ENCODE measurements at regions not wholly inside any gene's neighbourhood (a gene's known extent, or its start where the extent isn't known, plus 50 kb on each side); places are given as distances from the start of the nearest gene placed in this dataset.
"Not testable (repeated sequence)": the region's sequence is repeated elsewhere in the genome, so short reads cannot be mapped to it uniquely, and the experiment has no call there.

DNA sequence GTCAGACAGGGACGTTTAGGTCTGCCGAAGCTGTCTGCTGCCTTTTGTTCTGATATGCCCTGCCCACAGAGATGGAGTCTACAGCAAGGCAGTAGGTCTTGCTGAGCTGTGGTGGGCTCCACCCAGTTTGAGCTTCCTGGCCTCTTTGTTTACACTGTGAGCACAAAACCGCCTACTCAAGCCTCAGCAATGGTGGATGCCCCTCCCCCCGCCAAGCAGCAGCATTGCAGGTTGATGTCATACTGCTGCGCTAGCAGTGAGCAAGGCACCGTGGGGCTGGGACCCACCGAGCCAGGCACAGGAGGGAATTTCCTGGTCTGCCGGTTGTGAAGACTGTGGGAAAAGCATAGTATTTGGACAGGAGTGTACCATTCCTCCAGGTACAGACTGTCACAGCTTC is 233.1 kb downstream of the ATPSCKMT start:
- POLR2A ChIA-PET; H3K27me3 ChIP-seq (ENCODE audit: control insufficient read depth in 1 of 2, insufficient read depth in 2 of 2, low read length in 2 of 2); in situ Hi-C loops (cut with HindIII; ENCODE audit: extremely low pct_ligation_motif_present, low pct_unique_long_range_greater_than_20kb); H3K4me1 ChIP-seq (ENCODE audit: insufficient read depth, low read length); ATAC-seq; H3K4me3 ChIP-seq (replicated peaks in 1 of 3; ENCODE audit: insufficient read depth in 1 of 3, low read depth in 2 of 3, low read length in 3 of 3); CTCF ChIA-PET (ENCODE audit: low intra/inter-chr PET ratio, low total read pairs); FAIRE-seq; intact Hi-C loops (cut with micrococcal nuclease; ENCODE audit: unreplicated experiment); H3K79me2 ChIP-seq (ENCODE audit: insufficient read depth, low read length); H3K9me3 ChIP-seq (ENCODE audit: low read length); H3K27ac ChIP-seq (ENCODE audit: extremely low read length, insufficient read depth, low read length); BruUV-seq (replicated peaks); H4K20me1 ChIP-seq (ENCODE audit: insufficient read depth, low read length); H3K36me3 ChIP-seq (replicated peaks in 1 of 2; ENCODE audit: control insufficient read depth in 1 of 2, insufficient read depth in 2 of 2, low read length in 2 of 2); H2AFZ ChIP-seq (ENCODE audit: low read length); H3K9ac ChIP-seq (ENCODE audit: insufficient read depth, low read depth, low read length); TF ChIP-seq FOXA1 (IDR thresholded peaks at IDR 0.05): not testable (repeated sequence)
- 0 out of 2 replicates have a peak, but pooled peaks have one; percentile 18 for TF ChIP-seq FOSL2 (CRISPR knock-in tag; IDR thresholded peaks at IDR 0.05)
- TF ChIP-seq ZNF331 (CRISPR knock-in tag; IDR thresholded peaks at IDR 0.05): peak; percentile 65
- peak; percentile 32; the same call in 1 of the 2 replicates for TF ChIP-seq FOXA3 (CRISPR knock-in tag; IDR thresholded peaks at IDR 0.05)
- peak; percentile 79; the same call in 1 of the 2 replicates for TF ChIP-seq ZNF281 (CRISPR knock-in tag; IDR thresholded peaks at IDR 0.05; ENCODE audit: borderline replicate concordance)
- 0 out of 2 replicates have a peak, but pooled peaks have one; percentile 41 for TF ChIP-seq CBX5 (CRISPR knock-in tag; IDR thresholded peaks at IDR 0.05; ENCODE audit: borderline replicate concordance)
- TF ChIP-seq FOXA1 (CRISPR knock-in tag; IDR thresholded peaks at IDR 0.05): 0 out of 2 replicates have a peak, but pooled peaks have one; percentile 63
- TF ChIP-seq ARID5B (CRISPR knock-in tag; IDR thresholded peaks at IDR 0.05): 0 out of 2 replicates have a peak, but pooled peaks have one; percentile 13
- DNase-seq (ENCODE audit: low spot score): peak; percentile 11
- 4% methylated on average over 3 of the region's 8 CpGs for WGBS (ENCODE audit: low lambda C conversion rate)
- peak overlapping the region; percentile 23; the same call in 1 of the 2 replicates for H3K4me2 ChIP-seq (ENCODE audit: low read depth, low read length)

GRCh38 chr5:10015681-10016080 is 234.0 kb downstream of the ATPSCKMT start:
- H3K9ac ChIP-seq (ENCODE audit: insufficient read depth, low read depth, low read length); H3K4me1 ChIP-seq (ENCODE audit: insufficient read depth, low read length); H3K36me3 ChIP-seq (replicated peaks in 1 of 2; ENCODE audit: control insufficient read depth in 1 of 2, insufficient read depth in 2 of 2, low read length in 2 of 2); H3K79me2 ChIP-seq (ENCODE audit: insufficient read depth, low read length); DNase-seq (ENCODE audit: low spot score); BruUV-seq (replicated peaks); H2AFZ ChIP-seq (ENCODE audit: low read length); H3K9me3 ChIP-seq (ENCODE audit: low read length); H3K27me3 ChIP-seq (ENCODE audit: control insufficient read depth in 1 of 2, insufficient read depth in 2 of 2, low read length in 2 of 2); FAIRE-seq; POLR2A ChIA-PET; intact Hi-C loops (cut with micrococcal nuclease; ENCODE audit: unreplicated experiment); ATAC-seq; H3K4me2 ChIP-seq (ENCODE audit: low read depth, low read length); CTCF ChIA-PET (ENCODE audit: low intra/inter-chr PET ratio, low total read pairs); H4K20me1 ChIP-seq (ENCODE audit: insufficient read depth, low read length); H3K4me3 ChIP-seq (replicated peaks in 1 of 3; ENCODE audit: insufficient read depth in 1 of 3, low read depth in 2 of 3, low read length in 3 of 3); in situ Hi-C loops (cut with HindIII; ENCODE audit: extremely low pct_ligation_motif_present, low pct_unique_long_range_greater_than_20kb); H3K27ac ChIP-seq (ENCODE audit: extremely low read length, insufficient read depth, low read length): not testable (repeated sequence)
- WGBS (ENCODE audit: low lambda C conversion rate): under 1% methylated on average over 3 of the region's 3 CpGs
